DMS79 (cell line): ENCODE measurements at regions not wholly inside any gene's neighbourhood (a gene's known extent, or its start where the extent isn't known, plus 50 kb on each side); places are given as distances from the start of the nearest gene placed in this dataset.

ENCODE experiments used
- DNase-seq: peaks from one replicate; lab custom pipeline; 2025; lab: John Stamatoyannopoulos, UW

GRCh38 chr7:106808967-106809635, 56.0 kb upstream of the PIK3CG start:
- no peak for DNase-seq

- no peak for DNase-seq
Measured at GRCh38 chr7:106811472-106811871, 53.6 kb upstream of the PIK3CG start.

GRCh38 chr7:106812027-106812643, 52.9 kb upstream of the PIK3CG start:
- no peak for DNase-seq

- DNase-seq, result no peak
Measured at GRCh38 chr7:106813705-106814305, 51.3 kb upstream of the PIK3CG start.

GRCh38 chr7:106814887-106815286, 50.2 kb upstream of the PIK3CG start:
- DNase-seq, result no peak
